Jurkat, Clone E6-1 (cell line): ENCODE measurements at regions not wholly inside any gene's neighbourhood (a gene's known extent, or its start where the extent isn't known, plus 50 kb on each side); places are given as distances from the start of the nearest gene placed in this dataset.
"Not testable (repeated sequence)": the region's sequence is repeated elsewhere in the genome, so short reads cannot be mapped to it uniquely, and the experiment has no call there.

ENCODE experiments used
- DNase-seq: peaks from one replicate; pipeline ENCODE4 v3.0.0-alpha.2; 2011; ENCODE audit warnings: low read depth, low spot score
- H3K4me3 ChIP-seq: 2 replicates; pipeline ENCODE4 v1.5.1; 2011; ENCODE audit warnings: mild to moderate bottlenecking, low read length, control low read depth, moderate library complexity

DNA sequence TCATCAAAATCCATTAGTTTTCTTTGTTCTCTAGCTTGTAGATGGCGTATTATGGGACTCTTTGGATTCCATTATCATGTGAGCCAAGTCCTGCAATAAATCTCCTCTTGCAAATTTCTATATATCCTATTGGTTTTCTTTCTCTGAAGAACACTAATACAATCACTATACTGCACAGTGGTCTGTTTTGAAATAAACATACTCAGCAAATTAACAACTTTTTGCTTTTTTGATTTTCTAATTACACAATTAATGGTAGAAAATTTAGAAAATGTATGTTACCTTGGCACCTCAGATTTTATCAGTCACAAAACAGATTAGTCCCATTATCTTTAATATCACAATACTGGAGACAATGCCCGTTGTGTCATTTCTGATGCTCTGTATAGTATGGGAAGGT lies 513.2 kb upstream of the MIS18BP1 start:
- no peak overlapping the region for H3K4me3 ChIP-seq
- no peak for DNase-seq

DNA sequence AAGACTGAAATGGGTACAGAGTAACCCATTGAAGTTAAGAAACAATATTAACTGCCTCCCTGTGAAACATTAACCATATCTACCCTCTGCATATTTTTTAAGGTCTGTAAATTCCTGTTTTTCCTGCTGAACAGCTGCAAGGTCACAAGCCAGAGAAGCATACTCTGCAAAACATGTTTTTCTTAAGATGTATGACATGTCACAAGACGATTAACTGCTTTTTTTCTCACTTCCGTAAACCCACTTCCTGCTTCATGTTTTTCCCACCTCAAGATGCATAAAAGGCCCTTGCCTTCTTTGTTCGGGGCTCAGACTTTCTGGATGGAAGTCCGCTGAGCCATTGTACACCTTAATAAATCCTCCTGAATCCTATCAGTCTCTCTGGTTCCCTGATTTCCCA lies 504.7 kb upstream of the MIS18BP1 start:
- no peak overlapping the region for H3K4me3 ChIP-seq
- DNase-seq, result no peak

DNA sequence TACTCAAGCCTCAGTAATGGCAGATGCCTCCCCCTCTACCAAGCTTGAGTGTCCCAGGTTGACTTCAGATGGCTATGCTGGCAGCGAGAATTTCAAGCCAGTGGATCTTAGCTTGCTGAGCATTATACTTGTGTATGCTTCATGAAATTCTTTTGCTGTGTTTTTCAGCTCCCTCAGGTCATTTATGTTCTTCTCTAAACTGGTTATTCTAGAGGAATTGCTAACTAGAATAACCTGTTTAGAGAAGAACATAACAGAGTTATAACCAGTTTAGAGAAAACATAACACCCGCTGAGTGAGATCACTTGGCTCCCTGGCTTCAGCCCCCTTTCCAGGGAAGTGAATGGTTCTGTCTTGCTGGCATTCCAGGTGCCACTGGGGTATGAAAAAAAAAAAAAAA lies 503.4 kb upstream of the MIS18BP1 start:
- DNase-seq, H3K4me3 ChIP-seq: not testable (repeated sequence)

DNA sequence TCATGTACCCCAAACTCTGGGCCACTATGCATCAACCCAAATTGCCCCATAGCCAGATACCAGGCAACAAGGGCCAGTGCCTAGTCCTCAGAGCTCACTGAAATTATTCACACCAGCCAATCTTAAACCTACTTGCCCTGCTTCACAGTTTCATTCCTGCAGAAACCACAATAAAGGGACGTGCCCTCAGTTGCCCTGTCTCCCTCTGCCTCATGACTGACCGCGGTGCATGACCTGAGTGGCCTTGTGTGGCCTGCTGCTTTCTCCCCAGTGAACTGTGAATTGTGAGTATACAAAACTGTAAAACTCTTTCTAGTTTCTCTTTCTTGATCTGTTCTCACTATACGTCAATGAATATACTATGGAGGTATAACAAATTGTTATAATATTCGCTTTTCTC lies 490.9 kb upstream of the MIS18BP1 start:
- no peak overlapping the region for H3K4me3 ChIP-seq
- DNase-seq, result no peak

DNA sequence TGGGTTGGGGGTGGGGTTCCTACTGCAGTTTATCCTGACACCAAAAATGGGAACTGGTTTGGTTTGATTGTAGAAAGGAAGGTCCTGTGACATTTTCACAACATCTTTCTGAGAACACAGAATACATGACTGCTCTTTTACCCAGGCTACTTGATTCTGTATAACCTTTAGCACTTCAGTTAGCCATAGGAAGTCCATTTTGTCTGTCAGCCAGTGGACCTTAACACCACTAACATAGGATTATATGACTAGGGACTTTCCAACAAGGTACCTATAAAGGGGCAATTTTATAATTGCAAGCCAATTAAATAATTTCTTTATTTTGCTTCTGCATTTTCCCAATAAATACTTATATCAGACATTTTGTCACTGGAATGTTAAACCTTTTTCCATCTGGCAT lies 489.2 kb upstream of the MIS18BP1 start:
- H3K4me3 ChIP-seq, result no peak overlapping the region
- no peak for DNase-seq

DNA sequence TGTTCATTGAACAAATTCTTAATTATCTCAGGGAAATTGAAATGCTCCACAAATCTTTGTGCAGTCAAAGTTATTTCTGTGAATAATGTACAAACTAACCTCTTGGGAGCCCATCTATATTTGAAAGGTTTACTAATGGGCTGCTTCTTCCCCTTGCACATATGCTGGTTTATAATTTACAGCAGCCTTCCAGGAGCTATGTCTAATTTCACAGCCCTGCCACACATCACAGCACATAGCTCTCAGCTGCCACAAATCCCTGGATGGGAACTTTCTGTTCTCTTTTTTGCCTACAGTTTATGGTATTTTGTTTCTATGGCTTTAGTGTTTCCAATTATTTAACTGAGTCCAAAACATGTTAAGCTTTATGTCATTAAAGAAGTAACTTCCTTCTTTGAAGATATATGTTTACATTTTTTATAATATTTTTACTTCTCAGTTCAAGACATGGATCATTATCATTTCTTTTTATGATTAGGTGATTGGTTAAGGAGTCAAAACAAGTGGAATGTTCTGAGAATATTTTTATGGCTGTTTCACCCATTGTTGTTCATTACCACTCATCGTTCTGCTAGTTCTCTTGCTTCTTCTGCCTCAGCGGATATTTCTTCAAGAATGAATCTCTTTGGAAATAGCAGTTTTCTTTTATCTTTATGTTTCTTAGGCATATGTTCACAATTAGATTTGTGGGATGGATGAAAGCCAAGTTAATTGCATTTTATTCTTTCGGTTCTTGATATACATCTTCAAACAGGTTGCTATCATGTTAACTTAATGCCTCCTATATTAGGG lies 475.6 kb upstream of the MIS18BP1 start:
- H3K4me3 ChIP-seq, result no peak overlapping the region

GRCh38 chr14:45727133-45727532 lies 474.1 kb upstream of the MIS18BP1 start:
- H3K4me3 ChIP-seq, result no peak overlapping the region
- no peak for DNase-seq

More for the DNA sequence above, 475.6 kb upstream of the MIS18BP1 start:
- no peak for DNase-seq

GRCh38 chr14:45721472-45721871 lies 468.5 kb upstream of the MIS18BP1 start:
- no peak overlapping the region for H3K4me3 ChIP-seq
- DNase-seq, result no peak

DNA sequence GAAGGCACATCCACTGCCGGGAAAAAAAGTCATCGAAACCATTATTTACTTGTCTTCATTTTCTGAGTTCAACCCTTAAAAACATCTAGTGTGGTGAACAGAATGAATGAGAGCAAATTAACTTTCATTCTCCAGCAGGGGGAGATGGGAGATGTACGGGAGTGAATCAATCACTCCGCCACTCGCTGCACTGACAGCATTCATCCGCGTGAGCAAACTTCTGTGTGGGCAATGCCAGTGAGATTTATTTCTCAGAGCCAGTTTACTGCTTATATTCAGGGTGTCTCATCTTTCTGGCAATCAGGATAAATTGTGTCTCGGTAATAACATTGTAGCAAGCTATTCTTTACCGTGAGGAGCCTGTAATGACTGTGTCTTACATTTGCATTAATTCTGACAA lies 463.6 kb upstream of the MIS18BP1 start:
- no peak overlapping the region for H3K4me3 ChIP-seq
- peak; percentile 55 for DNase-seq

GRCh38 chr14:45715946-45716345 lies 462.9 kb upstream of the MIS18BP1 start:
- no peak for DNase-seq

DNA sequence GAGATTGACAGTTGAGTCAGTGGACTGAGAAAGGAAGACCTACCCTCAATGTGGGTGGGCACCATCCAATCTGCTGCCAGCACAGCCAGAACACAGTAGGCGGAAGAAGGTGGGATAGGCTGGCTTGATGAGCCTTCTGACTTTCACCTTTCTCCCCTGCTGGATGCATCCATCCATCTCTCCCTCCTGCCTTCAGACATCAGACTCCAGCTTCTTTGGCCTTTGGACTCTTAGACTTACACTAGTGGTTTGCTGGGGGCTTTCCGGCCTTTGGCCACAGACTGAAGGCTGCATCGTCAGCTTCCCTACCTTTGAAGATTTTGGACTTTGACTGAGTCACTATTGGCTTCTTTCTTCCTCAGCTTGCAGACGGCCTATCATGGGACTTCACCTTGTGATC lies 456.5 kb upstream of the MIS18BP1 start:
- H3K4me3 ChIP-seq, result no peak overlapping the region
- DNase-seq, result no peak

More at GRCh38 chr14:45715946-45716345, 462.9 kb upstream of the MIS18BP1 start:
- H3K4me3 ChIP-seq, result no peak overlapping the region

DNA sequence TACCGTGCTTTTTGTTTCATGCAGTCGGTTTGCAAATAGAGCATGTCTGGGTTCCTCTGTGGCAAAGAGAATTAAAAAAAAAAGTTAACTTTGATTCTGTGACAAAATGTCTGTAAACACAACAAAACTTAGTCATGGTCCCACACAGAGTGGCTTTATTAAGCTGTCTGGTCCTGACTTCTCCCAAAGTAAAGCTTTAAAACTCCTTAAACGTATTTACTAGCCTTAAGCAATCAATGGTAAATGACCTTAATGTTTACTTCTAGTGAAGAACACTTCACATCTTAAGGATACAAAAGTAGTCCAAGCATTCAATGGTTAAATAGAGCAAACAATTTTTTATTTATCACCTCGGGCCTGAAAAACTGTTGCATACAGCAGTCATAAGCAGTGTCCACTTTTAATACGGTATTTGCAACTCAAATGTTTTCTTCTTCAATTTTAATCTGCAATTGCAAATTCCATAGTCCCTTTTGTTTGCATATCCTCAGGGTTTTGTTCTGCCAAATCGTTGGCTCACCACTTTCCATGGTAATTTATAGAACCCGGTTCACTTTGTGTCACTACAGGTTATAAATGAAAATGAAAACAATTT lies 453.0 kb upstream of the MIS18BP1 start:
- no peak for DNase-seq
- no peak overlapping the region for H3K4me3 ChIP-seq

DNA sequence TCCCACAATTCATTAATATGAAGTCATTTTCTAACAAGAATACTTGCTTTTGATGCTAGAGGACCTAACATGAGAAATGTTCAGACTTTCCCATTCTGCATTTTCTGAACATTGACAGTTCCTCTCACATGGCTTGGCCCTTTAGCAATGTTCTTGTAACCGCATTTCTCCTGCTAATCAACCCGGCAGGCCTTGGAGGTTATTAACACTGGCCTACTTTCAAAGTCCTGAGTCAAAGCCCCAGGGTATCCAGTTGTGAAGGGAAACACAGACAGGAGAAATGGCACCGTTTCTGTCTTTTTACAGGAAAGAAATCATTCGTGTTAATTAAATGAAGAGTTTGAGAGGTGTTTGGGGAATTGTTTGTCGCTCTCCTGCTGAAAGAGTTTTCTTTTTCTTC lies 446.5 kb upstream of the MIS18BP1 start:
- H3K4me3 ChIP-seq, result no peak overlapping the region
- DNase-seq, result no peak

- DNase-seq, result no peak
- H3K4me3 ChIP-seq, result no peak overlapping the region
Observed at GRCh38 chr14:45698462-45699134, 445.6 kb upstream of the MIS18BP1 start.

DNA sequence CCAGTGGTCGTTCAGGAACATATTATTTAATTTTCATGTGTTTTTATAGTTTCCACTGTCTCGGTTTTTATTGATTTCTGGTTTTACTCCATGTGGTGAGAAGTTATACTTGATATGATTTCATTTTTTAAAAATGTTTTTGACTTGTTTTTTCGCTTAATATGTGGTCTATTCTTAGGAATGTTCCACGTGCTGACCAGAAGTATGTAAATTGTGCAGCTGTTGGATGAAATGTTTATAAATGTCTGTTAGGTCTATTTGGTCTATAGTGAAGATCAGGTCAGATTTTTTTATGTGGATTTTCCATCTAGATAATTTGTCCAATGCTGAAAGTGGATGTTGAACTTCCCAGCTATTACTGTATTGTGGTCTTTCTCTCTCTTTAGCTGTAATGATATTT lies 433.8 kb upstream of the MIS18BP1 start:
- no peak for DNase-seq

DNA sequence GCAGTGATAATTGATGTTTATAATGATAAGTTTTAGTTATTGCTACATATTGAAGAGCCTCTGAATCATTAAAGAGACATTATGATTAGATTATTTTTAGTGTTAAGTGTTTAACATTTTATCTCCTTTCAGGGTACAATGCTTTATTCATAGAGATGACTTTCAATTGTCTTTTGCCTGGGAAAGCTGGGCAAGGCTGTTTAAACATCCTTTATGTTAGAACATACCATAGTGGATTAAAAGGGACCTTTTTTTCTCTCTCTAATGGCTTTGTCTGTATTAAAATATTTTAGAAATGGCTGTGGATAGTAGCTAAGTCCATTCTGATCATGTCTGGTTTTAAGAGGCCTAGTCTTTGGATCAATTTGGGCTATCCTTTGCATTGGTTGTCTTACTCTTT lies 427.5 kb upstream of the MIS18BP1 start:
- H3K4me3 ChIP-seq, result no peak overlapping the region
- no peak for DNase-seq

More for the DNA sequence above, 433.8 kb upstream of the MIS18BP1 start:
- H3K4me3 ChIP-seq, result no peak overlapping the region

GRCh38 chr14:45679853-45680252 lies 426.9 kb upstream of the MIS18BP1 start:
- no peak for DNase-seq
- H3K4me3 ChIP-seq, result no peak overlapping the region

GRCh38 chr14:45678163-45678562 lies 425.2 kb upstream of the MIS18BP1 start:
- DNase-seq, result no peak
- H3K4me3 ChIP-seq, result no peak overlapping the region

- no peak for DNase-seq
- H3K4me3 ChIP-seq, result no peak overlapping the region
Observed at GRCh38 chr14:45673420-45673819, 420.4 kb upstream of the MIS18BP1 start.

DNA sequence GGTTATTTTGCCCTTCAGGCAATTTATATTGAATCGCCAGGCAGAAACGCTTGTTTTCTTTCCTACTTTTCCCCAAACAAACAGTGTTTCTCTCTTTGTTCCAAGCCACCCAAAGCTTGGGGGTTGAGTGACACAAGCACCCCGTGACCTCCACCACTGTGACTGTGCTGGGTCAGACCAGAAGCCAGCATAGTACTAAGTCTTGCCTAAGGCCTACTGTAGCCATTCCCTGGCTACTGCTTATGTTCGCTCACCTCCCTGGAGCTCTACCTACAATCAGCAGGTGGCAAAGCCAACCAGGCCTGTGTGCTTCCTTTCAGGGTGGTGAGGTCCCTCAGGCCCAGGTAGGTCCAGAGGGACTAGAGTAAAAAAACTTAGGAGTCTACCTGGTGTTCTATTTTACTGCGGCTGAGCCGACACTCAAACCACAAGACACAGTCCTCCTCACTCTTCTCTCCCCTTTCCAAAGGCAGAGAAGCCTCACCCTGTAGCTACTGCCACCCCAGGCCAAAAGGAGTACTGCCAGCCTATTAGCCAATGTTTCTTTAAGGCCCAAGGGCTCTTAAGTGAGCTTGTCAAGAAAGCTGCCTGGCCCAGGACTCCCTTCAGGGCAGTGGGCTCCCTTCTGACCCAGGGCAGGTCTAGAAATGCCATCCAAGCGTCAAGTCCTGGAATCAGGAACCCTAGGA lies 411.8 kb upstream of the MIS18BP1 start:
- DNase-seq, result peak; percentile 31
- no peak overlapping the region for H3K4me3 ChIP-seq
